ENCODE measurements at regions not wholly inside any gene's neighbourhood (a gene's known extent, or its start where the extent isn't known, plus 50 kb on each side); places are given as distances from the start of the nearest gene placed in this dataset.
A peak's percentile ranks its signal among the peaks of the same experiment; 100 is the strongest.

DNA sequence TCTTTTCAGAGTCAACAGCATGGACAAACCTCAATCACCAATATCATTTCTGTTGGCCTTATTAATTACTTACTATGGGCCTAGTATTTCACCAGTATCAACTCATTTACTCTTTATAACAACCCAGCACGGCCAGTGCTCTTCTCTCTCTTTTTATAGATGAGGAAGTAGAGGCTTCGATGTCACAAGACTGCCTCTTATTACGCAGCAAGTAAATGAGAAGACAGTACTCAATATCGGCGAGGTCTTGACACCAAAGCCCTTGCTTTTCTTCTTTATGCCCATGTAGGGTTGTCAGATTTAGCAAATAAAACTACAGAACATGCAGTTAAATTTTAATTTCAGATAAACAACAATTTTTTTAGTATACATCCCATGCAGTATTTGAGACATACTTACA, 99.0 kb upstream of the KCNMB2 start:
- no peak for ATAC-seq
- TF ChIP-seq ZC3H10 (CRISPR knock-in tag; IDR thresholded peaks at IDR 0.05) (no peak), OSR1 (CRISPR knock-in tag; IDR thresholded peaks at IDR 0.05) (no peak)

DNA sequence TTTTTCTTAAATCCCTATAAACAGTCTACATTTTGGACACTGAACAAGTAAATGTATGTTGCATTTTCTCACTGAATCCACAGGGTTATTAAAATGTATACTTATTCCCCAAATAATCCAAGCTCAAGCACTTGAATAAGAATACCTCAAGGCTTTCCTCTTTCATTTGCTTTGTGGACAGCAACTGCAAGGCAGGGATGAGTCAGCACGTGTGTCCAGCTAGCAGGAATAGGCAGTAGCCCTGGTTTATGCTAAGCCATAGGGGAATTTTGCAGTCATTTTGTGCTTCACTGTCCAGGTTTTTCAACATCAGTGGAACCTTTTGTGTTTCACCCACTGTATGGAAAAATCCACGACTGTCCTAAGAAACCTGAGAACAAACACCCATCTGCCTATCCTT, 96.7 kb upstream of the KCNMB2 start:
- TF ChIP-seq, protein P1, sequence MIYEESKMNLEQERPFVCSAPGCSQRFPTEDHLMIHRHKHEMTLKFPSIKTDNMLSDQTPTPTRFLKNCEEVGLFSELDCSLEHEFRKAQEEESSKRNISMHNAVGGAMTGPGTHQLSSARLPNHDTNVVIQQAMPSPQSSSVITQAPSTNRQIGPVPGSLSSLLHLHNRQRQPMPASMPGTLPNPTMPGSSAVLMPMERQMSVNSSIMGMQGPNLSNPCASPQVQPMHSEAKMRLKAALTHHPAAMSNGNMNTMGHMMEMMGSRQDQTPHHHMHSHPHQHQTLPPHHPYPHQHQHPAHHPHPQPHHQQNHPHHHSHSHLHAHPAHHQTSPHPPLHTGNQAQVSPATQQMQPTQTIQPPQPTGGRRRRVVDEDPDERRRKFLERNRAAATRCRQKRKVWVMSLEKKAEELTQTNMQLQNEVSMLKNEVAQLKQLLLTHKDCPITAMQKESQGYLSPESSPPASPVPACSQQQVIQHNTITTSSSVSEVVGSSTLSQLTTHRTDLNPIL (CRISPR knock-in tag; IDR thresholded peaks at IDR 0.05; ENCODE audit: low read depth): no peak
- TF ChIP-seq ARNTL (CRISPR knock-in tag; IDR thresholded peaks at IDR 0.05; ENCODE audit: borderline replicate concordance, low read depth) (no peak), PPARA (CRISPR knock-in tag; IDR thresholded peaks at IDR 0.05; ENCODE audit: borderline replicate concordance) (no peak), BACH2 (CRISPR knock-in tag; IDR thresholded peaks at IDR 0.05; ENCODE audit: borderline replicate concordance) (no peak)
- TF ChIP-seq, protein P2, sequence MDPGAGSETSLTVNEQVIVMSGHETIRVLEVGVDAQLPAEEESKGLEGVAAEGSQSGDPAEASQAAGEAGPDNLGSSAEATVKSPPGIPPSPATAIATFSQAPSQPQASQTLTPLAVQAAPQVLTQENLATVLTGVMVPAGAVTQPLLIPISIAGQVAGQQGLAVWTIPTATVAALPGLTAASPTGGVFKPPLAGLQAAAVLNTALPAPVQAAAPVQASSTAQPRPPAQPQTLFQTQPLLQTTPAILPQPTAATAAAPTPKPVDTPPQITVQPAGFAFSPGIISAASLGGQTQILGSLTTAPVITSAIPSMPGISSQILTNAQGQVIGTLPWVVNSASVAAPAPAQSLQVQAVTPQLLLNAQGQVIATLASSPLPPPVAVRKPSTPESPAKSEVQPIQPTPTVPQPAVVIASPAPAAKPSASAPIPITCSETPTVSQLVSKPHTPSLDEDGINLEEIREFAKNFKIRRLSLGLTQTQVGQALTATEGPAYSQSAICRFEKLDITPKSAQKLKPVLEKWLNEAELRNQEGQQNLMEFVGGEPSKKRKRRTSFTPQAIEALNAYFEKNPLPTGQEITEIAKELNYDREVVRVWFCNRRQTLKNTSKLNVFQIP (CRISPR knock-in tag; IDR thresholded peaks at IDR 0.05; ENCODE audit: borderline replicate concordance, low read depth): no peak
- TF ChIP-seq, protein P3, sequence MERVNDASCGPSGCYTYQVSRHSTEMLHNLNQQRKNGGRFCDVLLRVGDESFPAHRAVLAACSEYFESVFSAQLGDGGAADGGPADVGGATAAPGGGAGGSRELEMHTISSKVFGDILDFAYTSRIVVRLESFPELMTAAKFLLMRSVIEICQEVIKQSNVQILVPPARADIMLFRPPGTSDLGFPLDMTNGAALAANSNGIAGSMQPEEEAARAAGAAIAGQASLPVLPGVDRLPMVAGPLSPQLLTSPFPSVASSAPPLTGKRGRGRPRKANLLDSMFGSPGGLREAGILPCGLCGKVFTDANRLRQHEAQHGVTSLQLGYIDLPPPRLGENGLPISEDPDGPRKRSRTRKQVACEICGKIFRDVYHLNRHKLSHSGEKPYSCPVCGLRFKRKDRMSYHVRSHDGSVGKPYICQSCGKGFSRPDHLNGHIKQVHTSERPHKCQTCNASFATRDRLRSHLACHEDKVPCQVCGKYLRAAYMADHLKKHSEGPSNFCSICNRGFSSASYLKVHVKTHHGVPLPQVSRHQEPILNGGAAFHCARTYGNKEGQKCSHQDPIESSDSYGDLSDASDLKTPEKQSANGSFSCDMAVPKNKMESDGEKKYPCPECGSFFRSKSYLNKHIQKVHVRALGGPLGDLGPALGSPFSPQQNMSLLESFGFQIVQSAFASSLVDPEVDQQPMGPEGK (CRISPR knock-in tag; IDR thresholded peaks at IDR 0.05; ENCODE audit: borderline replicate concordance): no peak
- ATAC-seq: peak; percentile 82

DNA sequence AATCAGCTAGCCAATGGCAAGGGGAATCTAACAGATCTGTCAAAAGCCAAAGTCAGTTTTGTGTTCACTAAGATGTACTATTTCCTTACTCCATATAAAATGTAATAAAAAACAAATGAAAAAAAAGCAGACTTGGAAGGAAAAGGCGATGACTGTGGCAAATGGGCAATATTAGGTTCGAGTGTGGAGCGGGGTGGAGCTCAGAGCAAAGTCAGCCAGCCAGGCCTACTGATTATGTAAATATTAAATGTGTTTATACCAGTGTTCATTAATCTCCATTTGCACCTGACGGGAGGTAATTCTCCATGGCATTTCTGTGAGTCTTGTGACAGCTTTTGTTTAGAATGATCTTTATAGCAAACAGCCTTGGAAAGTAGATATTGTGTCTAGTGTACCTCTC, 96.2 kb upstream of the KCNMB2 start:
- TF ChIP-seq, protein P4, sequence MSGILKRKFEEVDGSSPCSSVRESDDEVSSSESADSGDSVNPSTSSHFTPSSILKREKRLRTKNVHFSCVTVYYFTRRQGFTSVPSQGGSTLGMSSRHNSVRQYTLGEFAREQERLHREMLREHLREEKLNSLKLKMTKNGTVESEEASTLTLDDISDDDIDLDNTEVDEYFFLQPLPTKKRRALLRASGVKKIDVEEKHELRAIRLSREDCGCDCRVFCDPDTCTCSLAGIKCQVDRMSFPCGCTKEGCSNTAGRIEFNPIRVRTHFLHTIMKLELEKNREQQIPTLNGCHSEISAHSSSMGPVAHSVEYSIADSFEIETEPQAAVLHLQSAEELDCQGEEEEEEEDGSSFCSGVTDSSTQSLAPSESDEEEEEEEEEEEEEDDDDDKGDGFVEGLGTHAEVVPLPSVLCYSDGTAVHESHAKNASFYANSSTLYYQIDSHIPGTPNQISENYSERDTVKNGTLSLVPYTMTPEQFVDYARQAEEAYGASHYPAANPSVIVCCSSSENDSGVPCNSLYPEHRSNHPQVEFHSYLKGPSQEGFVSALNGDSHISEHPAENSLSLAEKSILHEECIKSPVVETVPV (CRISPR knock-in tag; IDR thresholded peaks at IDR 0.05): no peak
- no peak for TF ChIP-seq ZC3H10 (CRISPR knock-in tag; IDR thresholded peaks at IDR 0.05)
- TF ChIP-seq ESRRG (CRISPR knock-in tag; IDR thresholded peaks at IDR 0.05): no peak
- no peak for TF ChIP-seq TOX (CRISPR knock-in tag; IDR thresholded peaks at IDR 0.05; ENCODE audit: borderline replicate concordance)
- no peak for TF ChIP-seq ZNF8 (CRISPR knock-in tag; IDR thresholded peaks at IDR 0.05)
- no peak for TF ChIP-seq TCF4 (CRISPR knock-in tag; IDR thresholded peaks at IDR 0.05; ENCODE audit: borderline replicate concordance)
- TF ChIP-seq ZFP3 (CRISPR knock-in tag; IDR thresholded peaks at IDR 0.05): no peak
- no peak for TF ChIP-seq SNAI2 (CRISPR knock-in tag; IDR thresholded peaks at IDR 0.05)
- no peak for TF ChIP-seq ISL1 (CRISPR knock-in tag; IDR thresholded peaks at IDR 0.05)
- TF ChIP-seq, protein P3 (CRISPR knock-in tag; IDR thresholded peaks at IDR 0.05; ENCODE audit: borderline replicate concordance): no peak
- no peak for TF ChIP-seq GLIS3 (CRISPR knock-in tag; IDR thresholded peaks at IDR 0.05)
- TF ChIP-seq CSDC2 (CRISPR knock-in tag; IDR thresholded peaks at IDR 0.05): no peak
- no peak for TF ChIP-seq OSR1 (CRISPR knock-in tag; IDR thresholded peaks at IDR 0.05)
- no peak for TF ChIP-seq ARNTL (CRISPR knock-in tag; IDR thresholded peaks at IDR 0.05; ENCODE audit: borderline replicate concordance, low read depth)
- ATAC-seq: no peak

DNA sequence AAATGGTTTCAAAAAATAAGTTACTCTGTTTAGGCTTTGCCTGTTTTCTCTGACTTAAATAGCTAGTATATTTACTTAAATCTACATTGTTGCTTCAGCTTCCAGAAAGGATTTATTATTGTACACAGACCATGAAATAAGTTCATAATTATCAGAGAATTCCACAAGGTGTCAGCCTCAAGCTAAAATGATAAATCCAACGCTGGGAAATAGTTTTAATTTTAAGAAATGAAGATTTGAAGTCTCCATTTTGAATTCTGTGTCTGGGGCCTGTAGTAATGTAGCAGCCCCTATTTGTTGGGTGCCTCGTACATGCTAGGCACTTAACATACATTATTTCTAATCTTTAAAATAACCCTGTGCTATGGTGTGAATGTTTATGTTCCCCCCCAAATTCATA, 92.6 kb upstream of the KCNMB2 start:
- ATAC-seq: no peak
- TF ChIP-seq BACH2 (CRISPR knock-in tag; IDR thresholded peaks at IDR 0.05; ENCODE audit: borderline replicate concordance): no peak
- TF ChIP-seq, protein P4 (CRISPR knock-in tag; IDR thresholded peaks at IDR 0.05): no peak
- no peak for TF ChIP-seq ZFP3 (CRISPR knock-in tag; IDR thresholded peaks at IDR 0.05)
- TF ChIP-seq TCF4 (CRISPR knock-in tag; IDR thresholded peaks at IDR 0.05; ENCODE audit: borderline replicate concordance): no peak

Data from SK-N-SH treated with all-trans-retinoic acid at 6 μM for 48 hours (cell line).